Uterus (tissue), 3 donors: ENCODE measurements at regions not wholly inside any gene's neighbourhood (a gene's known extent, or its start where the extent isn't known, plus 50 kb on each side); places are given as distances from the start of the nearest gene placed in this dataset.

Source experiments
- DNase-seq, 2 donors: peaks; one replicate each; pipeline ENCODE4 v3.0.0-alpha.2; 2019 to 2020
- H3K27ac ChIP-seq, 2 donors: fragments of 200-600 bp; sonication (generic); 1 replicate in 1 of 2; 2 replicates in 1 of 2; pipeline ENCODE4 v1.5.1; 2016 to 2018
- H3K27me3 ChIP-seq, 2 donors: fragments of 200-600 bp; sonication (generic); one replicate each; pipeline ENCODE4 v1.5.1; 2018 to 2019; ENCODE audit warnings: control low read depth in 1 of 2
- H3K36me3 ChIP-seq, 2 donors: fragments of 200-600 bp; sonication (generic); one replicate each; pipeline ENCODE4 v1.5.1; 2019; ENCODE audit warnings: control low read depth in 1 of 2
- H3K4me1 ChIP-seq, 2 donors: fragments of 200-600 bp; sonication (generic); one replicate each; pipeline ENCODE4 v1.5.1; 2018 to 2019; ENCODE audit warnings: control low read depth in 1 of 2
- H3K4me3 ChIP-seq, 2 donors: fragments of 200-600 bp; sonication (generic); 1 replicate in 1 of 2; 2 replicates in 1 of 2; pipeline ENCODE4 v1.5.1; 2018 to 2019; ENCODE audit warnings: mild to moderate bottlenecking in 1 of 2
- H3K9me3 ChIP-seq, 2 donors: fragments of 200-600 bp; sonication (generic); one replicate each; pipeline ENCODE4 v1.5.1; 2019; ENCODE audit warnings: control low read depth in 1 of 2
- CTCF ChIP-seq, 4 experiments: fragments of 200-600 bp in 2 of 4; fragments of 450-650 bp in 2 of 4; sonication (generic) in 2 of 4; IDR thresholded peaks; one replicate each; pipeline ENCODE4 v1.5.1; 2016 to 2019; ENCODE audit warnings: antibody characterized with exemption in 4 of 4, mild to moderate bottlenecking in 2 of 4, moderate library complexity in 1 of 4
- POLR2A ChIP-seq, 2 donors: fragments of 450-650 bp; IDR thresholded peaks; one replicate each; pipeline ENCODE4 v1.6.1; 2016; ENCODE audit warnings: antibody characterized with exemption in 2 of 2, mild to moderate bottlenecking in 1 of 2, moderate library complexity in 1 of 2
- intact Hi-C: fragments of 100-400 bp; cut with DNase I; formaldehyde crosslinking; loops from one replicate; pipeline ENCODE4 v1.15.1; 2023; ENCODE audit warnings: low total_unique reads
- donor health status: DM: yes; HTN: yes; CAD: no.

- intact Hi-C loops = no loop called here
- no peaks in the 10 kb centered on the region for H3K36me3 ChIP-seq
- H3K27me3 ChIP-seq = no peaks in the 10 kb centered on the region
- no peak for DNase-seq
- H3K4me1 ChIP-seq = no peaks in the 10 kb centered on the region
- no peaks in the 10 kb centered on the region for H3K9me3 ChIP-seq
- no peak overlapping the region for H3K4me3 ChIP-seq
- no peak overlapping the region for H3K27ac ChIP-seq
- TF ChIP-seq POLR2A (IDR thresholded peaks at IDR 0.05) (no peak), CTCF (IDR thresholded peaks at IDR 0.05) (no peak)
Measured at GRCh38 chr19:32241932-32242710, 103.3 kb upstream of the ZNF507 start.

GRCh38 chr19:32246006-32246405 lies 99.4 kb upstream of the ZNF507 start:
- TF ChIP-seq POLR2A (IDR thresholded peaks at IDR 0.05) = no peak
- TF ChIP-seq CTCF (IDR thresholded peaks at IDR 0.05) = no peak
- DNase-seq = no peak
- Histone ChIP-seq H3K9me3 (no peaks in the 10 kb centered on the region), H3K27me3 (no peaks in the 10 kb centered on the region), H3K27ac (no peak overlapping the region), H3K4me1 (no peaks in the 10 kb centered on the region), H3K4me3 (no peak overlapping the region), H3K36me3 (no peaks in the 10 kb centered on the region)
- intact Hi-C loops = no loop called here

- TF ChIP-seq CTCF (IDR thresholded peaks at IDR 0.05) (no peak), POLR2A (IDR thresholded peaks at IDR 0.05) (no peak)
- H3K27ac ChIP-seq = no peak overlapping the region
Measured at GRCh38 chr19:32251634-32252332, 93.6 kb upstream of the ZNF507 start.

GRCh38 chr19:32252333-32252669 lies 93.1 kb upstream of the ZNF507 start:
- H3K27ac ChIP-seq = no peak overlapping the region
- H3K27me3 ChIP-seq = no peaks in the 10 kb centered on the region
- H3K9me3 ChIP-seq = no peaks in the 10 kb centered on the region
- no peaks in the 10 kb centered on the region for H3K4me1 ChIP-seq
- no peak for DNase-seq
- H3K4me3 ChIP-seq = no peak overlapping the region
- intact Hi-C loops = no loop called here
- TF ChIP-seq POLR2A (IDR thresholded peaks at IDR 0.05) = no peak
- TF ChIP-seq CTCF (IDR thresholded peaks at IDR 0.05) = no peak
- H3K36me3 ChIP-seq = no peaks in the 10 kb centered on the region

More at GRCh38 chr19:32251634-32252332, 93.6 kb upstream of the ZNF507 start:
- intact Hi-C loops = no loop called here
- no peaks in the 10 kb centered on the region for H3K27me3 ChIP-seq
- no peaks in the 10 kb centered on the region for H3K36me3 ChIP-seq
- H3K4me3 ChIP-seq = no peak overlapping the region
- H3K9me3 ChIP-seq = no peaks in the 10 kb centered on the region
- DNase-seq = no peak
- H3K4me1 ChIP-seq = no peaks in the 10 kb centered on the region
